Brain microvascular endothelial cell (primary cell): ENCODE measurements at regions not wholly inside any gene's neighbourhood (a gene's known extent, or its start where the extent isn't known, plus 50 kb on each side); places are given as distances from the start of the nearest gene placed in this dataset.

Experiments used
- DNase-seq: peaks from one replicate; pipeline ENCODE4 v3.0.0-alpha.2; 2020
- H3K27ac ChIP-seq: fragments of 250-450 bp; sonication (Bioruptor Pico); 2 replicates; pipeline ENCODE4 v1.5.1; 2020; ENCODE audit warnings: mild to moderate bottlenecking, moderate library complexity
- H3K27me3 ChIP-seq: fragments of 250-450 bp; sonication (Bioruptor Pico); replicated peaks from 2 replicates; pipeline ENCODE4 v1.5.1; 2020; ENCODE audit warnings: mild to moderate bottlenecking
- H3K36me3 ChIP-seq: fragments of 250-450 bp; sonication (Bioruptor Pico); replicated peaks from 2 replicates; pipeline ENCODE4 v1.5.1; 2020; ENCODE audit warnings: mild to moderate bottlenecking
- H3K4me3 ChIP-seq: 2 replicates; pipeline ENCODE4 v1.5.1; 2011; ENCODE audit warnings: low read depth, mild to moderate bottlenecking, control low read depth, low read length, moderate library complexity
- in situ Hi-C: cut with HindIII; loops from 2 replicates; pipeline ENCODE4 v1.10.0; 2017; ENCODE audit warnings: low sequenced_read_pairs, low pct_ligation_motif_present
- TF ChIP-seq, protein P1 (sequence below): IDR thresholded peaks from 2 replicates; pipeline ENCODE4 v1.5.1; 2011; ENCODE audit warnings: low read depth, mild to moderate bottlenecking, moderate library complexity, low read length, control low read depth, inconsistent platforms; ENCODE audit errors: missing control alignments

DNA sequence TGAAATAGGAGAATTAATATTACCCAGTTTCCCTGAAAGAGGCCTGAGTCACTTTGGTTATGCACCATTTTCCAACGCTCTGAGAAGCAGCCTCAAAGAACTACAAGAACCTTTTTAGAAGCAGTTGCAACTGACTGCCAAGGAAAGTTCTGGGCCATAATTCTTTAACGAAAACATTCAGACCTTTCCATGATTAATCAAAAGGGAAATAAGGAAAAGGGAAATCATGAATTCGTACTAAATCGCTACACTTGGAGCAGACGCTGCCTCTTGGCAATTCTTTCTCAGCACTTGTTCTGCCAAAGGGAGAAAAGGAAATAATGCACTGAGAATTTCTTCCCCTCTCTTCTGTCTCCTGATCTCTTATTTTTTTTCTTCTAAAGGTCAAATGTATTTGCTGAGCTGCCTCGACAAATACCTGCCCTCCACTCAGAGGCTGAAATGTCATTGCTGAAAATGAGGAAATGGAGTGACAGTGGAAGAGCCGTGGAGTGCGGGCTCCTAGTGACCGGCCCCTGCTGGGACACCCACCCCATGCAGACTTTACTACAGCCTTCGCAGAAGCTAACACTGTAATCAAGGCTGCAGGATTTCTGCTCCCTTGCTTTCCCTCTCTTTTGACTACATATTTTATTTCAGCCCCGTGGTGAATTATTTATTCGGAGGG is 67.9 kb upstream of the GALNT2 start:
- TF ChIP-seq, protein P1, sequence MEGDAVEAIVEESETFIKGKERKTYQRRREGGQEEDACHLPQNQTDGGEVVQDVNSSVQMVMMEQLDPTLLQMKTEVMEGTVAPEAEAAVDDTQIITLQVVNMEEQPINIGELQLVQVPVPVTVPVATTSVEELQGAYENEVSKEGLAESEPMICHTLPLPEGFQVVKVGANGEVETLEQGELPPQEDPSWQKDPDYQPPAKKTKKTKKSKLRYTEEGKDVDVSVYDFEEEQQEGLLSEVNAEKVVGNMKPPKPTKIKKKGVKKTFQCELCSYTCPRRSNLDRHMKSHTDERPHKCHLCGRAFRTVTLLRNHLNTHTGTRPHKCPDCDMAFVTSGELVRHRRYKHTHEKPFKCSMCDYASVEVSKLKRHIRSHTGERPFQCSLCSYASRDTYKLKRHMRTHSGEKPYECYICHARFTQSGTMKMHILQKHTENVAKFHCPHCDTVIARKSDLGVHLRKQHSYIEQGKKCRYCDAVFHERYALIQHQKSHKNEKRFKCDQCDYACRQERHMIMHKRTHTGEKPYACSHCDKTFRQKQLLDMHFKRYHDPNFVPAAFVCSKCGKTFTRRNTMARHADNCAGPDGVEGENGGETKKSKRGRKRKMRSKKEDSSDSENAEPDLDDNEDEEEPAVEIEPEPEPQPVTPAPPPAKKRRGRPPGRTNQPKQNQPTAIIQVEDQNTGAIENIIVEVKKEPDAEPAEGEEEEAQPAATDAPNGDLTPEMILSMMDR: no peak
- no peak overlapping the region for H3K27ac ChIP-seq
- H3K36me3 ChIP-seq: no peaks in the 10 kb centered on the region
- no peak overlapping the region for H3K4me3 ChIP-seq
- DNase-seq: no peak
- H3K27me3 ChIP-seq: no peaks in the 10 kb centered on the region
- in situ Hi-C loops: no loop called here

DNA sequence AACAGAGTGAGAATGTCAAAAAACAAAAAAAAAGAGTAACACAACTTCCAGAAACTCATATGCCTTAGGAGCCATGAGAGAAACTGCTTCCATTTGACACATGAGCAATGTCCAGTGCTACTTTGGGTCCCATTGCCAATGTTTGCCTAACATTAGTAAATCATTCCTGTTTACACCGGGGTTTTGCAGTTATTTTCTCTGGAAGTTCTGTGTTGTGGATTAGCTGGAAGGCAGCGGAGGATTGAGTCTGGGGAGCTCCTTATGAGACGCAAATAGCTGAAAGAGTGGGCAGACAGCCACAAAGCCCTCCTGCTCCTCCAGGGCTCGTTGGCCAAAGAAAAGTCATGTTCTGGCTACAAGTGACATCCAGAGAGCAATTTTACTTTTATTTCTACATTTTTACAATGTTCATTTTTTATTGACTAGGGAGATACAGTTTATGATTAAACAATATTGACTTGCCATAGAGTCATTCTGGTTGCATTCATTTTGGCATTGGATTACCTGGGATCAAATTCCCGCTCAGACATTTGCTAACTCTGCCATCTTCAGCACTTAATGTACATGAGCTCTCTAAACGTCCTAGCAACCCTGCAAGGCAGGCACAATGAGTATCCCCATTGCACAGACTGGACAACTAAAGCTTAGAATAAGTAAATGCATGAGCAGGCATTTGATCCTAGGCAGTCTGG is 66.4 kb upstream of the GALNT2 start:
- Histone ChIP-seq H3K27me3 (no peaks in the 10 kb centered on the region), H3K36me3 (no peaks in the 10 kb centered on the region), H3K4me3 (no peak overlapping the region), H3K27ac (no peak overlapping the region)
- no peak for DNase-seq
- TF ChIP-seq, protein P1: no peak
- in situ Hi-C loops: no loop called here

DNA sequence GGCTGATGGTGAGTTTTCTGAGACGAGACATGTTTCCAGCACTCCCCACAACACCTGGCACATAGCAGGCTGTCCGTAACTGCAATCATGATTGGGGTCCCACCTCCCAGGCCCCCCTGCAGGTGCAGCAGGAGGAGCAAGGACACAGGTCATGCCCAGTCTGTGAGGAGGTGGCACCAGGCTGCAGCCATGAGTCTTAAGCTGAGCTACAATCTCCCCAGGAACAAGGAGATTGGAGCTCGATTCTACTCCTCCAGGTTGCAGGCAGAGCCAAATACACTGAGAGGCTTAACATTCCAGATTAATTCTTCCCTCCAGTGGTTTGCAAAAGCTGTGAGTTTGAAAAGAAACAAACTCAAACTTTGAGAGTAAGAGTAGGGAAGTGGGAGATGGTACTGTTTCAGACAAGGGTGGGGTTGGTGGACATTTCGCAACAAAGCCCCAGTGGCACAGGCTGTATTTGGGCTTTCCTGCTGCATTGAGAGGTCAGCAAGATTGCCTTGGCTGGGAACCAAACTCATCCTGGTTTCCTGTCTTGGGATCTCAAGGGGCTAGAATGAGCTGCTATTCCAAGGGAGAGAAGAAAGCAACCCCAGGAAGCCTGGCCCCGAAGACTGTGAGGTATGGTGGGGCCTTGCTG is 64.8 kb upstream of the GALNT2 start:
- in situ Hi-C loops: no loop called here
- DNase-seq: no peak

GRCh38 chr1:230003409-230003808 is 63.6 kb upstream of the GALNT2 start:
- no peak for DNase-seq
- Histone ChIP-seq H3K27ac (no peak overlapping the region), H3K4me3 (no peak overlapping the region), H3K36me3 (no peaks in the 10 kb centered on the region), H3K27me3 (no peaks in the 10 kb centered on the region)
- in situ Hi-C loops: no loop called here
- TF ChIP-seq, protein P1: no peak

More for the DNA sequence above, 64.8 kb upstream of the GALNT2 start:
- Histone ChIP-seq H3K27ac (no peak overlapping the region), H3K36me3 (no peaks in the 10 kb centered on the region), H3K27me3 (no peaks in the 10 kb centered on the region), H3K4me3 (no peak overlapping the region)
- TF ChIP-seq, protein P1: no peak

- H3K36me3 ChIP-seq: no peaks in the 10 kb centered on the region
- no peak for DNase-seq
- H3K27me3 ChIP-seq: no peaks in the 10 kb centered on the region
- no peak overlapping the region for H3K27ac ChIP-seq
- H3K4me3 ChIP-seq: no peak overlapping the region
- in situ Hi-C loops: no loop called here
- TF ChIP-seq, protein P1: no peak
Observed at GRCh38 chr1:230005040-230005439, 62.0 kb upstream of the GALNT2 start.
